Calu3 (cell line): ENCODE measurements at regions not wholly inside any gene's neighbourhood (a gene's known extent, or its start where the extent isn't known, plus 50 kb on each side); places are given as distances from the start of the nearest gene placed in this dataset.

Source experiments
- BruUV-seq: library from RNA; stranded (reverse); fragments of 400-500 nt; replicated peaks from 2 replicates; lab custom pipeline; 2021; lab: Mats Ljungman, UMichigan
- CTCF ChIA-PET: fragments of 300-600 bp; sonication (Branson Sonifier 250); formaldehyde crosslinking; loops from one replicate; lab custom pipeline; 2022; ENCODE audit warnings: antibody characterized with exemption; lab: Charles Lee
- DNase-seq: peaks from one replicate; pipeline ENCODE4 v3.0.0; 2022
- H3K27ac Mint-ChIP-seq: one replicate; pipeline ENCODE4 v1.8.0; 2022; ENCODE audit warnings: mixed read lengths; ENCODE audit not compliant: unreplicated experiment
- H3K27me3 Mint-ChIP-seq: one replicate; pipeline ENCODE4 v1.8.0; 2022; ENCODE audit warnings: mixed read lengths; ENCODE audit not compliant: unreplicated experiment
- H3K36me3 Mint-ChIP-seq: one replicate; pipeline ENCODE4 v1.8.0; 2022; ENCODE audit warnings: mild to moderate bottlenecking, moderate library complexity, mixed read lengths; ENCODE audit not compliant: insufficient read depth, unreplicated experiment
- H3K4me1 Mint-ChIP-seq: one replicate; pipeline ENCODE4 v1.8.0; 2022; ENCODE audit warnings: mild to moderate bottlenecking, low read depth, mixed read lengths; ENCODE audit not compliant: unreplicated experiment
- H3K4me3 Mint-ChIP-seq: one replicate; pipeline ENCODE4 v1.8.0; 2022; ENCODE audit warnings: mild to moderate bottlenecking, low read depth, moderate library complexity, mixed read lengths; ENCODE audit not compliant: unreplicated experiment
- H3K9me3 Mint-ChIP-seq: one replicate; pipeline ENCODE4 v1.8.0; 2022; ENCODE audit warnings: low read depth, mixed read lengths; ENCODE audit not compliant: unreplicated experiment
- CTCF ChIP-seq: fragments of 200-600 bp; IDR thresholded peaks from one replicate; pipeline ENCODE4 v1.8.0; 2022; ENCODE audit warnings: antibody characterized with exemption; ENCODE audit not compliant: unreplicated experiment
- intact Hi-C: fragments of 100-400 bp; cut with micrococcal nuclease; formaldehyde crosslinking; loops from one replicate; pipeline ENCODE4 v1.10.0; 2022; ENCODE audit not compliant: unreplicated experiment

- Mint-ChIP-seq H3K27me3 (no peaks in the 10 kb centered on the region), H3K36me3 (no peaks in the 10 kb centered on the region), H3K9me3 (no peaks in the 10 kb centered on the region), H3K27ac (no peak overlapping the region), H3K4me1 (no peaks in the 10 kb centered on the region), H3K4me3 (no peak overlapping the region)
- TF ChIP-seq CTCF = no peak
- intact Hi-C loops = no loop called here
- no TSS peak for BruUV-seq
- DNase-seq = no peak
- CTCF ChIA-PET = no interaction called here
Observed at GRCh38 chr15:99857836-99858235, 124.6 kb upstream of the LYSMD4 start.

- no peak for TF ChIP-seq CTCF
- intact Hi-C loops = no loop called here
- Mint-ChIP-seq H3K4me1 (no peaks in the 10 kb centered on the region), H3K27ac (no peak overlapping the region), H3K4me3 (no peak overlapping the region), H3K27me3 (no peaks in the 10 kb centered on the region), H3K9me3 (peaks cover 2% of the 10 kb centered on the region), H3K36me3 (no peaks in the 10 kb centered on the region)
- DNase-seq = no peak
- CTCF ChIA-PET = no interaction called here
- BruUV-seq = no TSS peak
Observed at GRCh38 chr15:99850517-99850916, 117.3 kb upstream of the LYSMD4 start.

- no peaks in the 10 kb centered on the region for H3K27me3 Mint-ChIP-seq
- BruUV-seq = no TSS peak
- no peak for DNase-seq
- CTCF ChIA-PET = no interaction called here
- H3K27ac Mint-ChIP-seq = no peak overlapping the region
- H3K9me3 Mint-ChIP-seq = peaks cover 3% of the 10 kb centered on the region
- no peaks in the 10 kb centered on the region for H3K4me1 Mint-ChIP-seq
- intact Hi-C loops = no loop called here
- no peak for TF ChIP-seq CTCF
- no peak overlapping the region for H3K4me3 Mint-ChIP-seq
- H3K36me3 Mint-ChIP-seq = no peaks in the 10 kb centered on the region
Observed at GRCh38 chr15:99845009-99845408, 111.8 kb upstream of the LYSMD4 start.

- Mint-ChIP-seq H3K4me1 (no peaks in the 10 kb centered on the region), H3K27me3 (no peaks in the 10 kb centered on the region), H3K4me3 (no peak overlapping the region), H3K9me3 (peaks cover 4% of the 10 kb centered on the region), H3K27ac (no peak overlapping the region), H3K36me3 (no peaks in the 10 kb centered on the region)
- DNase-seq = no peak
- no TSS peak for BruUV-seq
- CTCF ChIA-PET = no interaction called here
- no peak for TF ChIP-seq CTCF
- intact Hi-C loops = no loop called here
Observed at GRCh38 chr15:99844150-99844549, 110.9 kb upstream of the LYSMD4 start.
